AG04450 (cell line): ENCODE measurements at regions not wholly inside any gene's neighbourhood (a gene's known extent, or its start where the extent isn't known, plus 50 kb on each side); places are given as distances from the start of the nearest gene placed in this dataset.
"Not testable (repeated sequence)": the region's sequence is repeated elsewhere in the genome, so short reads cannot be mapped to it uniquely, and the experiment has no call there.

Source experiments
- CTCF ChIA-PET: fragments of 300-600, 350-600 bp; formaldehyde crosslinking; extraction: SDS; loops from one replicate; lab custom pipeline; 2022; ENCODE audit warnings: antibody characterized with exemption, inconsistent platforms; lab: Charles Lee
- POLR2A ChIA-PET: fragments of 350-600 bp; formaldehyde crosslinking; extraction: SDS; loops from one replicate; lab custom pipeline; 2021; ENCODE audit warnings: antibody characterized with exemption, inconsistent platforms; lab: Yijun Ruan, JAX
- DNase-seq: peaks from one replicate; pipeline ENCODE4 v3.0.0-alpha.2; 2011; ENCODE audit warnings: low read depth, low spot score
- H3K27ac ChIP-seq: one replicate; pipeline ENCODE4 v1.5.1; 2012; ENCODE audit warnings: low read depth, low read length, control low read depth
- H3K27me3 ChIP-seq: one replicate; pipeline ENCODE4 v1.6.0; 2012; ENCODE audit warnings: low read length; ENCODE audit not compliant: control insufficient read depth, insufficient read depth
- H3K4me3 ChIP-seq: 2 replicates; pipeline ENCODE4 v1.5.1; 2011; ENCODE audit warnings: mild to moderate bottlenecking, low read depth, low read length, control low read depth
- H3K9me3 ChIP-seq: 2 replicates; pipeline ENCODE4 v1.5.1; 2012; ENCODE audit warnings: low read length; ENCODE audit not compliant: control insufficient read depth, insufficient read depth
- TF ChIP-seq, protein P1 (sequence below): IDR thresholded peaks from 2 replicates; pipeline ENCODE4 v1.5.1; 2011; ENCODE audit warnings: low read depth, low read length, control low read depth, inconsistent platforms

DNA sequence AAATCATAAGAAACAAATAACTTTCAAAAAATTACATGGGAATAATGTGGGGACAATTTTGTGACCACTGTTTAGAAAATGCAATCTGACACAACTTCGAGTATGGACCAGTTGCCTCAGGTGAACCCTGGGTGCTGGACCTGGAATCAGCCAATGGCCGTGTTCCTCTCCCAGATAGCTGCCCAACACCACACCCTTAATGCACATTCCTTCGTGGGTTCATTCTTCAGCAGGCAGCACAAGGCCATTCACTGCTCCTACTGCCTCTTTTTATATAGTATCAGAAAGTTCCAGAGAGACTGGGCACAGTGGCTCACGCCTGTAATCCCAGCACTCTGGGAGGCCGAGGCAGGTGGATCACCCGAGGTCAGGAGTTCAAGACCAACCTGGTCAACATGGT, 89.1 kb upstream of the PARD3 start:
- no peak for DNase-seq
- CTCF ChIA-PET, result no interaction called here
- TF ChIP-seq, protein P1, sequence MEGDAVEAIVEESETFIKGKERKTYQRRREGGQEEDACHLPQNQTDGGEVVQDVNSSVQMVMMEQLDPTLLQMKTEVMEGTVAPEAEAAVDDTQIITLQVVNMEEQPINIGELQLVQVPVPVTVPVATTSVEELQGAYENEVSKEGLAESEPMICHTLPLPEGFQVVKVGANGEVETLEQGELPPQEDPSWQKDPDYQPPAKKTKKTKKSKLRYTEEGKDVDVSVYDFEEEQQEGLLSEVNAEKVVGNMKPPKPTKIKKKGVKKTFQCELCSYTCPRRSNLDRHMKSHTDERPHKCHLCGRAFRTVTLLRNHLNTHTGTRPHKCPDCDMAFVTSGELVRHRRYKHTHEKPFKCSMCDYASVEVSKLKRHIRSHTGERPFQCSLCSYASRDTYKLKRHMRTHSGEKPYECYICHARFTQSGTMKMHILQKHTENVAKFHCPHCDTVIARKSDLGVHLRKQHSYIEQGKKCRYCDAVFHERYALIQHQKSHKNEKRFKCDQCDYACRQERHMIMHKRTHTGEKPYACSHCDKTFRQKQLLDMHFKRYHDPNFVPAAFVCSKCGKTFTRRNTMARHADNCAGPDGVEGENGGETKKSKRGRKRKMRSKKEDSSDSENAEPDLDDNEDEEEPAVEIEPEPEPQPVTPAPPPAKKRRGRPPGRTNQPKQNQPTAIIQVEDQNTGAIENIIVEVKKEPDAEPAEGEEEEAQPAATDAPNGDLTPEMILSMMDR, result no peak
- Histone ChIP-seq H3K27me3 (peaks cover 4% of the 10 kb centered on the region), H3K27ac (no peak overlapping the region), H3K4me3 (no peak overlapping the region), H3K9me3 (no peaks in the 10 kb centered on the region; the same call in 1 of the 2 replicates)
- POLR2A ChIA-PET, result no interaction called here

DNA sequence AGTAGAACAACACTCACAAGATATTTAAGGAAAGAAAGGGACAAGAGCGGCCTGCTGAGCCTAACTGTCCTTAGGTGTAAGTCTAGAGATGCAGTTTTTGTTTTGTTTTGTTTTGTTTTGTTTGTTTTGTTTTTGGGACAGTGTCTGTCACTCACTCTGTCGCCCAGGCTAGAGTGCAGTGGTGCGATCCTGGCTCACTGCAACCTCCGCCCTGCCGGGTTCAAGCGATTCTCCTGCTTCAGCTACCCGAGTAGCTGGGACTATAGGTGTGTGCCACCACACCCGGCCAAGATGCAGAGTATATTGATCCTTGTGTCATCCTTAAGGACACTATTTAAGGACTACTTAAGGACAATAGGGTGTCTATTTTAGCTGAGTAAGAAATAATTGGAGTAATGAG, 84.1 kb upstream of the PARD3 start:
- no peaks in the 10 kb centered on the region for H3K9me3 ChIP-seq
- DNase-seq, result no peak
- ChIA-PET CTCF (interaction anchor here (0.7 kb wide), 1 partner anchor 415 kb away, joined by 4 read pairs; no protein-coding TSS in a partner anchor), POLR2A (no interaction called here)
- no peak overlapping the region for H3K4me3 ChIP-seq
- no peak overlapping the region for H3K27ac ChIP-seq
- TF ChIP-seq, protein P1, result no peak
- H3K27me3 ChIP-seq, result peaks cover 7% of the 10 kb centered on the region

DNA sequence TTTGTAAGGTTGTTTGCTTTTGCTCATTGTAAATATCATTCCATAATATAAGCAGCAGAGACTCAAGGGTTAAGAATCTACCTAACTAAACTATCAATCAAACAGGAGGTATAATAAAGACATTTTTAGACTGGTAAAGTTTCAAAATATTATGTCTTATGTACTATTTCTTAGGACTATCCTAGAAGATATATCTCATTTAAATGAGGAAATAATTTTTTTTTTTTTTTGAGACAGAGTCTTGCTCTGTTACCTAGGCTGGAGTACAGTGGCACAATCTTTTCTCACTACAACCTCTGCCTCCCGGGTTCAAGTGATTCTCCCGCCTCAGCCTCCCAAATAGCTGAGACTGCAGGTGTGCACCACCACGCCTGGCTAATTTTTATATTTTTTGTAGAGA, 80.9 kb upstream of the PARD3 start:
- CTCF ChIA-PET, result no interaction called here
- TF ChIP-seq, protein P1, result no peak
- Histone ChIP-seq H3K27me3 (peaks cover 11% of the 10 kb centered on the region), H3K9me3 (no peaks in the 10 kb centered on the region), H3K27ac (no peak overlapping the region), H3K4me3 (no peak overlapping the region)
- no peak for DNase-seq
- POLR2A ChIA-PET, result no interaction called here

DNA sequence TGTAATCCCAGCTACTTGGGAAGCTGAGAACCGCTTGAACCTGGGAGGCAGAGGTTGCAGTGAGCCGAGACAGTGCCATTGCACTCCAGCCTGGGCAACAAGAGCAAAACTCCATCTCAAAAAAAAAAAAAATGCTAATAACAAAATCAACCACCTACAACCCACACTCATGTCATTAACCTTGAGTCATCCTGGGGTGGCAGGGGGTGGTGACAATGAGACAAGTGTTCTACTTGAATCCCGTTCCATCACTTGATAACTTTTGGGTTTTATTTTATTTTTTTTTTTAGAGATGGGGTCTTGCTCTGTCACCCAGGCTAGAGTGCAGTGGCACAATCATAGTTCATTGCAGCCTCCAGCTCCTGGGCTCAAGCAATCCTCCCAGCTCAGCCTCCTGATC, 80.0 kb upstream of the PARD3 start:
- H3K27ac ChIP-seq, CTCF ChIA-PET, H3K27me3 ChIP-seq, DNase-seq, H3K4me3 ChIP-seq, POLR2A ChIA-PET, H3K9me3 ChIP-seq: not testable (repeated sequence)

DNA sequence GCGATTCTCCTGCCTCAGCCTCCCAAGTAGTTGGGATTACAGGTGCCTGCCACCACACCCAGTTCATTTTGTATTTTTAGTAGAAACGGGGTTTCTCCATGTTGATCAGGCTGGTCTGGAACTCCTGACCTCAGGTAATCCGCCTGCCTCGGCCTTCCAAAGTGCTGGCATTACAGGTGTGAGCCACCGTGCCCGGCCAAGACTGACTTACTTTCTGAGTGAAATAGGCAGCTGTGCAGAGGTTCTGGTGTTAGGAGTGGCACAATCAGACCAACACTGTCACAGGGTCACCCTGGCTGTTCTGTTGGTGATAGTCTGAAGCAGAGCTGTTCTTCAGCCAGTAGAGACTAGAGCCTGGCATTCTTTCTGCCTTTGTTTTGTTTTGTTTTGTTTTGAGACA, 77.4 kb upstream of the PARD3 start:
- H3K27ac ChIP-seq, H3K4me3 ChIP-seq, H3K27me3 ChIP-seq, POLR2A ChIA-PET, H3K9me3 ChIP-seq, CTCF ChIA-PET, DNase-seq: not testable (repeated sequence)

DNA sequence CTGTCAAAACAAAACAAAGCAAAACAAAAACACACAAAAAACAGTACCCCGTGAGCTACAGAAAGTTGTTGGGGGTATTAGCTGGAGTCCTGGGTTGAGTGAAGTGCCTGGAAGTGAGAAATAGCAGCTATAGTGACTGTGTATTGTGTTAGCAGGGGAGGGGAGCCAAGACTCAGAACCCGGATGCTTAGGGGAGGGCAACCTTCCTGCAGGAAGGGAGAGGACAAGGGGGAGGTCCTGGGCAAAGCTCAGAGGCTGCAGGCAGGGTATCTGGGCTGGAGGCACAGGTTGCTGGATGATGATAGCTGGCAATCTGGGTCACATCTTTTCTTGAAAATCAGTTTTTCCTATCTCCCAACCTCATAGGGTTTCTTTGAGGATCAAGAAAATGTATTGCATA, 75.8 kb upstream of the PARD3 start:
- POLR2A ChIA-PET, result no interaction called here
- TF ChIP-seq, protein P1, result no peak
- CTCF ChIA-PET, result no interaction called here

More for the DNA sequence above, 75.8 kb upstream of the PARD3 start:
- no peak overlapping the region for H3K27ac ChIP-seq
- H3K4me3 ChIP-seq, result no peak overlapping the region
- no peak for DNase-seq
- H3K9me3 ChIP-seq, result no peaks in the 10 kb centered on the region; the same call in 1 of the 2 replicates
- peaks cover 7% of the 10 kb centered on the region for H3K27me3 ChIP-seq
